ENCODE measurements at regions not wholly inside any gene's neighbourhood (a gene's known extent, or its start where the extent isn't known, plus 50 kb on each side); places are given as distances from the start of the nearest gene placed in this dataset.
"Not testable (repeated sequence)": the region's sequence is repeated elsewhere in the genome, so short reads cannot be mapped to it uniquely, and the experiment has no call there.

GRCh38 chr16:65807858-65808257 lies 558.6 kb upstream of the CDH5 start:
- DNase-seq (ENCODE audit: low read depth in 2 of 2): no peak

- DNase-seq (ENCODE audit: low read depth in 2 of 2): not testable (repeated sequence)
Observed at GRCh38 chr16:65805704-65806103, 560.8 kb upstream of the CDH5 start.

DNA sequence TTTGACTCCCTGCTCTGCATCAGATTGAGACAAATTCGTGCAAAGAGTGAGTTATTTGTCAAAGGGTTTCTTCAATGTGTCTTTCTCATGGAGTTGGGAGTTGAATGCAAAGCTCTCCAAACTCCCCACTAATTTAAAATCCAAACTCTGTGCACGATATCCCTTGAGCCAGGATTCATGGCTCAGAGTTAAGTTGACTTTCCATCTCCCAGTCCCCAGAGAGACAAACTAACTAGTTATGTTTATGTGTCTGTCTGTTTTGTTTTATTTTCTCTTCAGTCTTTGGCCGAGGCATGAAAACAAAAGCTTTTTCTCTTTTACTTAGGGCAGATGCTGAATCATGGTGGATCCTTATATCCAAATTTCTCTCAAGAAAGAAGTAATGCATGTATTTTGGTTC lies 570.0 kb upstream of the CDH5 start:
- no peak for DNase-seq (ENCODE audit: low read depth in 2 of 2)

DNA sequence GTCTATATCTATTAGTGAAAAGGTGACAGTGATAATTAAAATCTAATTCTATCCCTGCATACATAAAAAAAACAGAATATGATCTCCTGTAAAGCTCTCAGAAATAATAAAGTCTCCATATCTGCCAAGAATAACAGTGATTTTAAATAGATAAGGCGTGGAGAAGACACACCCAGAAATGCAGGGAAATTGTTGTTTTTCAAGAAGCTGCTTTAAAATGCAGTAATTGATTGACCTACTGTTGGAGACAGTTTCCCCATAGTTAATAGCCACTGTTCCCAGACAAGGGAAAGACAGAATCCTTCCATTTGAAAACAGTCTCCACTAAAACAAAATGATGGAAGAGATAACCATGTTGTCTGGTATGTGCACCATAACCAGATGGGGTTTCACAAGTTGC lies 571.5 kb upstream of the CDH5 start:
- DNase-seq (ENCODE audit: low read depth in 2 of 2): no peak

DNA sequence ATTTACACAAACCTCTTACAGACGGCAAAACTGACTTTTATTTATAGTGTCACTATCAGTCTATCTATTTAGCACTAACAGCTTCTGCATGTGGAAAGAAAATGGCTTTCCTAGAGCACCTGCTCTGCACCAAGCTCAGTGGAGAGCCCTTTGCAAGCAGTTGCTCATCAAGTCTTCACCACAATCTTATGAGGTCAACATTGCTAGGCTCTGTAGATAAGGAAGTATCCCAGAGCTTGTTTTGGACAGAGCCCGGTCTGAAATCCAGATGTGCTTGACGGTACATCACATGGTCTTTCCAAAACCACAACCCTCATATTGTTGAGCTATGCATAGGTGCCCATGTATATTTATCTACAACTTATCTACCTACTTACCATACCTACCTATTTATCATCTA lies 572.7 kb upstream of the CDH5 start:
- no peak for DNase-seq (ENCODE audit: low read depth in 2 of 2)

DNA sequence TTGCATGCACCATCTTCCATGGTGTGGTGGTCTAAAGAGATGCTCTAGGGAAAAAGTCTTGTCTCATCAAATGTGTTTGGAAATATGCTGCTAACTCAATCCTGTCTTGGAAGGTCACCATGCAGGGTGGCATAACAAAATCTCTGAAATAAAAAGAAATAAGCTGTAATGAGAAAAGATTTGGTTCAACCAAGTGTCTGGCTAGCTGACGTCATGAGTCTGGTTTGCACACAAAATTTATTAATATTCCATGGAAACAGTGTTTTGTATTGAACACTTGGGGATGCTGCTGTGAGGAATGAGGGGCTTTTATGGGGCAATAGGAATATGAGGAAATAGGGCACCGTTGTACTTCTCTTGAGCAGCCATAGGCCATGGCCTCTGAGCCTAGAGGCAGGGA lies 575.7 kb upstream of the CDH5 start:
- no peak for DNase-seq (ENCODE audit: low read depth in 2 of 2)

DNA sequence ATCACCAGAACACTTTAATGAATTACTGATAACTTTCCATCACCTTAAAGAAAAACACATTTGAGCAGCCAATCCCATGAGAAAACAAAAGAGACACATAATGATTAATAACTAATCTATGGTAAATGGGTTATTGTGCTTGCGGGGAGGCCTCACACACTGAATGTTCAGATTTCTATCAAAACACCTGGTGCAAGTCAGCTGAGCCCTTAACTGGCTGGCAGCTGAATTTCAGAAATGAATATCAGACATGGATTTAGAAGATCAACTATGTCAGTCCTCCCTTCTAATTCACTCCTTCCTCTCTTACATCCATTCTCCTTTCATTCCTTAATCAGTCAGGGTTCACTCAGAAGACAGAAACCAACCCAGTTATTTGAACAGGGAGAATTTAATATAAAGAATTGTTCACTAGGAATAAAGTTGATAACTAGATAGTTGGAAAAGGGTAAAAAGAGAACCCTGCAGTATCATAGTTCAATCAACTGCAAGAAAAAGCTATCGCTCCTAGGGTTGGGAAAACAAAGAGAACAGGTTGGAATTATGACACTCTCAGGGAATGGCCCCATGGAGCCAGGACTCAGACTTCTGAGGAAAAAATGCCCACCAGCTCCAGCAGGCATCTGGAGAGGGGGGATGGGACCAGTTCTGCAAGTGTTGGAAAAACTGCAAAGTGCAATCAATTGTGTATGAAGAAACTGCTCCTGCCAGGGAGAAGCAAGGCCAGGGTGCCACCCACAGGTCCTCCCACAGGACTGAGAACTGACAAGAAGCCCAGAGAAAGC lies 577.1 kb upstream of the CDH5 start:
- DNase-seq (ENCODE audit: low read depth in 2 of 2): no peak

- DNase-seq (ENCODE audit: low read depth in 2 of 2): no peak
Observed at GRCh38 chr16:65788434-65789140, 577.9 kb upstream of the CDH5 start.

- DNase-seq (ENCODE audit: low read depth in 2 of 2): no peak
Observed at GRCh38 chr16:65787921-65788320, 578.6 kb upstream of the CDH5 start.

DNA sequence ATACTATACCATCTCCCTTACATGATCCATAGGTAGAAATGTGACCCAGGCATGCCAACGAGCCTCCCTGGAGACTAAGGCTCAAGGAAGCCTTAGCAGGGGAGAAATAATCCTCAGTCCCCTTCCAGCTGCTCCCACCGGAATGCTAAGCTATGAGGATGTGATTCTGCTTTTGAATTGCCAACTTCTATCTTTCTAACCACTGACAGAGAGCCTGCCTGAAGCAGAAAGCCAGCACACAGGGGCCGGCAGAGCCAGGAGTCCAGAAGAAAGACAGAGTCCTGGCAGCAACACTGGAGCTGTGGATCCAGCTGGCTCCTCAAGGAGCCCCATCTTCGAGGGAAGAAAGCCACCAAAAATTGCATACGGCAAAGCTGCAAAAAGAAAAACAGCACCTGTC lies 579.6 kb upstream of the CDH5 start:
- no peak for DNase-seq (ENCODE audit: low read depth in 2 of 2)

GRCh38 chr16:65783709-65784474 lies 582.6 kb upstream of the CDH5 start:
- DNase-seq (ENCODE audit: low read depth in 2 of 2): no peak

GRCh38 chr16:65782611-65783600 lies 583.6 kb upstream of the CDH5 start:
- DNase-seq (ENCODE audit: low read depth in 2 of 2): no peak

GRCh38 chr16:65781855-65782254 lies 584.6 kb upstream of the CDH5 start:
- no peak for DNase-seq (ENCODE audit: low read depth in 2 of 2)

- no peak for DNase-seq (ENCODE audit: low read depth in 2 of 2)
Observed at GRCh38 chr16:65781363-65781762, 585.1 kb upstream of the CDH5 start.

DNA sequence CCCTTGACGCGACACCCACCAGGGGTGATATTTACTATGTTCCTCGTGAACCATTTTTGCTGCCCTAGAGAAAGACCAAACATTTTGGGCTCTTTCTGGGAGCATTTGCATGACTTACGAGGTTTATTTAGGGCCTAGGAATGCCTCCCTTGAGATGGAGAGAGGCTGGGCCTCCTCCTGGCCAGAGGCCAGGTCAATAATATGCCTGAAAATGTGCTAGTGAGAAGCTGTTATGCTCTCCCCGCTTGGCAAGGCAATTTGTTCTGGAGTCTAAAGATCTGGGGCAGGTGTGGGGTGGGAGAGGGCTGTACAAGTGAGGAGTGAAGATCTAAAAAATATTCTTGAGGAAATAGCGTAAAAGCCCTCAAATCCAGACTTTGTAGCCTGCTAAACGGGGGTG lies 587.3 kb upstream of the CDH5 start:
- no peak for DNase-seq (ENCODE audit: low read depth in 2 of 2)

DNA sequence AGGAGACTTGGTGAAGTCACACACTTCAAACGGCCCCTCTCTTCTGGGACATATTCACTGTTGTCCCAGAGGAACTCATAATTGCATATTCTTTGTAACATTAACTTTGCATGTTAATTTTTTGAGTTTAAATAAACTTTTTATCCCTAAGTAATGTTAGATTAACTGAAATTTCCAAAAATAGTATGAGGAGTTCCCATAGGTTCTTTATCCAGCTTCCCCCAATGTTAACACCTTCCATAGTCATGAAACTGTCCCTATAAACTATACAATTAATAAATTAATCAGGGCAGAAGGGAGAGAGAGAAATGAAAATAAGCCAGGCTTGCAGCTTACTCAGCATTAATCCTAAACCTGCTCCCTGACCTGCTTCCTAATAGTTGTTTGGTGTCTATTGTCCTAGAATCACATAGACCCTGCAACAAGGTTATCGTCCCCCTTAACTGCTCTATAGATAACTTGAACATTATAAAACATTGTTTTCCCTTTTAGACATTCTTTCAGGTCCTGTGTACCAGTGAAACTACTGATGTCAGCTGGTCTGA lies 589.8 kb upstream of the CDH5 start:
- DNase-seq (ENCODE audit: low read depth in 2 of 2): no peak

DNA sequence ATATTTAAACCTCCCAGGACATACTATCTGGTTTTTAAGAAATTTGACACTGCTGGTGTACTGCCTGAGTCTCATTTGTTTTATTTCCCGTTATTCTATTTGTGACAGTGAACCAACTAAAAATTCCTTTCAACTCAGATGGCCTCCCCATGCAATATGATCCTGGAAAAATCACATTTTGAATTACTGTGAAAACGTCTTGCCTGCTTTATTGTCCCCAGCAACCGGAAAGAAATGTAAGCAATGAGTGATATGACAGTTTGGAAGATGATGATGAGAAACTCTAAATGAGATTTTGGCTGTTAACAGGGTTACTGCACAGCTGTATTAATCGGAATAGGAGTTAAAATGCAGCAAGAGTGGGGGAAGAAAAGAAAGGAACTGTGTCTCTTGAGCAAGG lies 590.7 kb upstream of the CDH5 start:
- DNase-seq (ENCODE audit: low read depth in 2 of 2): no peak

- DNase-seq (ENCODE audit: low read depth in 2 of 2): no peak
Observed at GRCh38 chr16:65774350-65774749, 592.1 kb upstream of the CDH5 start.

DNA sequence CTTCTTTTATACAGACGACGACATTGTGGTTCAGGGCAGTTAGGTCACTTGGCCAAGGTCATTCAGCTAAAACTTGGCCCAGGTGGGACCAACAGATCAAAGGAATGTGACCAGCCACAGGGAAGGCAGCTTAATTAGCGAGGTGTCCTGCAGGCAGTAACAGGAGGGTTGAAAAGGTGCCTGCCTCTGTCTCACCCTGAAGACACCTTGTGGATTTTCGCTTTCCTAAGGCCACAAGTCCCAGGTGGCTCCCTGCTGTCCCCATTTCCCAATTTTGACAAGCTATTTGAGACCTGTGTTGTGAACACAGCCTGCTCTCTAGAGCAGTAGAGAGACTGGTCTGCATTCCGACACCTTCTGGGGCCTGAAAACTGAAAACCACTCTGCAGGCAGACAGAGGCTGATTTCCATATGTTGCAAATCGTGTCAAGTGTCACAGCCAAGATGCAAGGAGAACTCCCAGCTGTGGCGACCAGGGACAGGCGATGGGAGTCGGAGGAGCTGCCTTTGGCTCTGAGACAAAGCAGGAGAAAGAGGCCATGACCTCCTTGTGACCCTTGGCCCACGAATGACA lies 593.1 kb upstream of the CDH5 start:
- DNase-seq (ENCODE audit: low read depth in 2 of 2): no peak

DNA sequence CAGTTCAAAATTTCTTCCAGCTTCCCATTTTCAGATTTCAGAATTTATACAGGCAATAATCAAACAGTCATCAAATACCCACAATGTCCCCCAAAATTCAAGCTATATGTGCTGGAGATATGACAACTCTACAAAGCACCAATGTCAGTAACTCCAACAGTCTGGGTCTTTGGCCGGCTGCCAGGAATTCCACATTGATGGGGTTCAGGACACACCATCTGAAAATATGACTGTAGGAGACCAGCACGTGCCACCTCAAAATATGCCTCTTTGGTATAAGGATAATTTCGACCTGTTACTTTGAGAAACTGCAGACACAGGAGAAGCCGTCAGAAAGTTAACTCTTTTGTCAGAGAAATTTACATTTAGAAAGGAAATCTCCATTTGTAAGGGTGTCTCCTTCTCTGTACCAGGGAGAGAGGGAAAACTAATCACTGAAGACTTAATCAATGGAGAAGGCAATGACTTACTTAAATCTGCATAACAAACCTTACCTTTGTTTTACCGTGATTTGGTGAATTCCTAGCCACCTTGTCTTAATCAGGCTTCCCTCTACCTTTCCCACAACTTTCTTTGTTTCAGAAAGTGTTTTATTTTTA lies 594.3 kb upstream of the CDH5 start:
- DNase-seq (ENCODE audit: low read depth in 2 of 2): no peak
